ENCODE measurements at regions not wholly inside any gene's neighbourhood (a gene's known extent, or its start where the extent isn't known, plus 50 kb on each side); places are given as distances from the start of the nearest gene placed in this dataset.

- no peak for TF ChIP-seq CTCF (IDR thresholded peaks at IDR 0.05; ENCODE audit: insufficient read depth, low read length, severe bottlenecking)
- DNase-seq (ENCODE audit: low read depth) (no peak), FAIRE-seq (no peak)
- Histone ChIP-seq H3K4me3 (ENCODE audit: low read depth, low read length) (no peak overlapping the region), H3K27me3 (ENCODE audit: control insufficient read depth, insufficient read depth, low read length) (no peaks in the 10 kb centered on the region), H3K36me3 (ENCODE audit: control insufficient read depth, insufficient read depth, low read length) (no peaks in the 10 kb centered on the region)
Measured at GRCh38 chr4:162657966-162658365, 494.2 kb upstream of the FSTL5 start.

- no peak for TF ChIP-seq CTCF (IDR thresholded peaks at IDR 0.05; ENCODE audit: insufficient read depth, low read length, severe bottlenecking)
- DNase-seq (ENCODE audit: low read depth) (no peak), FAIRE-seq (no peak)
- no peaks in the 10 kb centered on the region for H3K27me3 ChIP-seq (ENCODE audit: control insufficient read depth, insufficient read depth, low read length)
- H3K36me3 ChIP-seq (ENCODE audit: control insufficient read depth, insufficient read depth, low read length) = no peaks in the 10 kb centered on the region
- H3K4me3 ChIP-seq (ENCODE audit: low read depth, low read length) = no peak overlapping the region
Measured at GRCh38 chr4:162650166-162650565, 486.4 kb upstream of the FSTL5 start.

- TF ChIP-seq CTCF (IDR thresholded peaks at IDR 0.05; ENCODE audit: insufficient read depth, low read length, severe bottlenecking) = peak; percentile 33
Measured at GRCh38 chr4:162645381-162645780, 481.6 kb upstream of the FSTL5 start.

GRCh38 chr4:162644346-162644745 lies 480.5 kb upstream of the FSTL5 start:
- FAIRE-seq (no peak), DNase-seq (ENCODE audit: low read depth) (peak; percentile 28)
- H3K4me3 ChIP-seq (ENCODE audit: low read depth, low read length) = no peak overlapping the region
- TF ChIP-seq CTCF (IDR thresholded peaks at IDR 0.05; ENCODE audit: insufficient read depth, low read length, severe bottlenecking) = no peak
- no peaks in the 10 kb centered on the region for H3K27me3 ChIP-seq (ENCODE audit: control insufficient read depth, insufficient read depth, low read length)
- H3K36me3 ChIP-seq (ENCODE audit: control insufficient read depth, insufficient read depth, low read length) = no peaks in the 10 kb centered on the region

More at GRCh38 chr4:162645381-162645780, 481.6 kb upstream of the FSTL5 start:
- no peaks in the 10 kb centered on the region for H3K36me3 ChIP-seq (ENCODE audit: control insufficient read depth, insufficient read depth, low read length)
- DNase-seq (ENCODE audit: low read depth) = peak; percentile 30
- no peak for FAIRE-seq
- no peaks in the 10 kb centered on the region for H3K27me3 ChIP-seq (ENCODE audit: control insufficient read depth, insufficient read depth, low read length)
- no peak overlapping the region for H3K4me3 ChIP-seq (ENCODE audit: low read depth, low read length)

- FAIRE-seq (no peak), DNase-seq (ENCODE audit: low read depth) (no peak)
- TF ChIP-seq CTCF (IDR thresholded peaks at IDR 0.05; ENCODE audit: insufficient read depth, low read length, severe bottlenecking) = no peak
- H3K36me3 ChIP-seq (ENCODE audit: control insufficient read depth, insufficient read depth, low read length) = no peaks in the 10 kb centered on the region
- H3K4me3 ChIP-seq (ENCODE audit: low read depth, low read length) = no peak overlapping the region
- no peaks in the 10 kb centered on the region for H3K27me3 ChIP-seq (ENCODE audit: control insufficient read depth, insufficient read depth, low read length)
Measured at GRCh38 chr4:162640152-162640551, 476.4 kb upstream of the FSTL5 start.

- no peak overlapping the region for H3K4me3 ChIP-seq (ENCODE audit: low read depth, low read length)
- no peak for TF ChIP-seq CTCF (IDR thresholded peaks at IDR 0.05; ENCODE audit: insufficient read depth, low read length, severe bottlenecking)
- DNase-seq (ENCODE audit: low read depth) = no peak
- no peaks in the 10 kb centered on the region for H3K36me3 ChIP-seq (ENCODE audit: control insufficient read depth, insufficient read depth, low read length)
- FAIRE-seq = no peak
- H3K27me3 ChIP-seq (ENCODE audit: control insufficient read depth, insufficient read depth, low read length) = no peaks in the 10 kb centered on the region
Measured at GRCh38 chr4:162634390-162634789, 470.6 kb upstream of the FSTL5 start.

Data from bronchial epithelial cell (primary cell).